Choroid plexus epithelial cell (primary cell): ENCODE measurements at regions not wholly inside any gene's neighbourhood (a gene's known extent, or its start where the extent isn't known, plus 50 kb on each side); places are given as distances from the start of the nearest gene placed in this dataset.
A peak's percentile ranks its signal among the peaks of the same experiment; 100 is the strongest.

Experiments used
- DNase-seq: peaks from one replicate; pipeline ENCODE4 v3.0.0-alpha.2; 2010; ENCODE audit warnings: low read depth
- H3K4me3 ChIP-seq: 2 replicates; pipeline ENCODE4 v1.5.1; 2011; ENCODE audit warnings: low read depth, mild to moderate bottlenecking, control low read depth, low read length, moderate library complexity
- TF ChIP-seq, protein P1 (sequence below): conservative IDR thresholded peaks from 2 replicates; pipeline ENCODE4 v1.5.1; 2011; ENCODE audit warnings: low read depth, mild to moderate bottlenecking, control low read depth, inconsistent platforms, low read length, moderate library complexity

DNA sequence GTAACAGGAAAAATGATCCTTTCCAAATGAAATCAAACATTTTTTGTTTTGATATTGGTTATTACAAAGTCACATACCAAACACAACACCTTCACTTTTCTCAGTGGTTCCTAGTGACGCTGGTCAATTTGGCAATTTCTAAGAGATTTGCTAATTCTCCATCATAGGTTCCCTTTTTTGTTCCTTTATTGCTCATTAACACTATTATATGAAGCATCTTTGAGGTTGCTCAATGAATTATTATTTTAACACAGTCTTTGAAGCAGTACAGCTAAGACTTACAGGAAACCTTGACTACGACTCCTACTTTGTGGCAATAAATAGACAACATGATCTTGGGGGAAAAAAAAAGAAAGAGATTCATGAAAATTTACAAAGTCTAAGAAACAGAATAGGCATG lies 152.2 kb upstream of the VRK2 start:
- TF ChIP-seq, protein P1, sequence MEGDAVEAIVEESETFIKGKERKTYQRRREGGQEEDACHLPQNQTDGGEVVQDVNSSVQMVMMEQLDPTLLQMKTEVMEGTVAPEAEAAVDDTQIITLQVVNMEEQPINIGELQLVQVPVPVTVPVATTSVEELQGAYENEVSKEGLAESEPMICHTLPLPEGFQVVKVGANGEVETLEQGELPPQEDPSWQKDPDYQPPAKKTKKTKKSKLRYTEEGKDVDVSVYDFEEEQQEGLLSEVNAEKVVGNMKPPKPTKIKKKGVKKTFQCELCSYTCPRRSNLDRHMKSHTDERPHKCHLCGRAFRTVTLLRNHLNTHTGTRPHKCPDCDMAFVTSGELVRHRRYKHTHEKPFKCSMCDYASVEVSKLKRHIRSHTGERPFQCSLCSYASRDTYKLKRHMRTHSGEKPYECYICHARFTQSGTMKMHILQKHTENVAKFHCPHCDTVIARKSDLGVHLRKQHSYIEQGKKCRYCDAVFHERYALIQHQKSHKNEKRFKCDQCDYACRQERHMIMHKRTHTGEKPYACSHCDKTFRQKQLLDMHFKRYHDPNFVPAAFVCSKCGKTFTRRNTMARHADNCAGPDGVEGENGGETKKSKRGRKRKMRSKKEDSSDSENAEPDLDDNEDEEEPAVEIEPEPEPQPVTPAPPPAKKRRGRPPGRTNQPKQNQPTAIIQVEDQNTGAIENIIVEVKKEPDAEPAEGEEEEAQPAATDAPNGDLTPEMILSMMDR, result no peak
- no peak for DNase-seq
- no peak overlapping the region for H3K4me3 ChIP-seq

DNA sequence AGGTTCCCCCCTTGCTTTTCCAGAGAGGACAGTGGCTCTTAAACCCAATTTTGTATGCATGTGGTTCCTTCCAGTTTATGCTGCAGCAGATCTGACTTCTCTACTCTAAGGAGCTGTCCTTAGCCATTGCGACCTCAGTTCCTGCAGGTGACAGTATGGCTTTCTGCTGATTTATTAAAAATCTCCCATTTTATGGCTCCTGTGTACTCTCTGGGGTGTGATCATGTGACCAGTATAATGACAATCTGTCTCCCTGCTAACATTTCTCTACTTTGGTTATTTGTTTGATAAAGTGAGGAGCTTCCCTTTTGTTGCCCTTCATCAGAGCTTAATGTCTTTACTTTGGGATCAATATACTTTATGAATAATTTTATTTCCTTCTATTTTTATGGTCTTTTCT lies 148.7 kb upstream of the VRK2 start:
- no peak for DNase-seq
- no peak overlapping the region for H3K4me3 ChIP-seq
- TF ChIP-seq, protein P1, result no peak

DNA sequence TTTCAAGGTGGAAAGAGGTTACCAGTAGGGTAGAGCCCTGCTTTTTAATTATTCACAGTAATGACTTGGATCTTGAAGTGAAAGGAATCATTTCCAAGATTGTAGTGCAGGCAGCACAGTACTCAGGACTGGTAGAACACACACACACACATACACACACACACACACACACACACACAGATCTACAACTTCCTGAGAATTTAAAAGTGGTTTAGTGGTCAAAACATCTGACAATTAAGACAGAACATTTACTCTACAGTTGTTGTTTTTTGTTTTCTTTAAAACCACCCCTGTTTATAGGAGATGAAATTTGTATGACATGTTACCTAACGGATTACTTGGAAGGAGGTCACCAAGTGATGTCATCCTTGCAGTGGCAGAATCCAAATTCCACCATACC lies 146.7 kb upstream of the VRK2 start:
- no peak for DNase-seq
- H3K4me3 ChIP-seq, result no peak overlapping the region
- TF ChIP-seq, protein P1, result no peak

DNA sequence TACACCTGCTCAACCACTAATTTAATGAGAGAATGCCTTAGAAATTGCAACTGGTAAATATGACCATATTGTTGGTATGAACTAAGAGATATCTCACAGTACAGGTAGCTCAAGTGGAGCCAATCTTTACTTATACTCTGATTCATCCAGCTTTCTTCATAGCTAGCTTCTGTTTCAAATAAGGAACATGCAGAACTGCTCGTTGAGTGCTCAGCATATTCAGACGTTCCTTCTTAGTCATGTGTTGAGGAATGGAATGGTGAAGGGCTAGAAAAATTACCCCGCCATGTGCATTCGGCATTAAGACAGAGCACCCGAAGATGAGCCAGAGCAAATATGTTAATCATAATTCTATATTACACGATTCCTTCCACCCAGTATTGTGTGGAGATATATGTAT lies 144.0 kb upstream of the VRK2 start:
- no peak overlapping the region for H3K4me3 ChIP-seq
- DNase-seq, result no peak
- TF ChIP-seq, protein P1, result no peak

DNA sequence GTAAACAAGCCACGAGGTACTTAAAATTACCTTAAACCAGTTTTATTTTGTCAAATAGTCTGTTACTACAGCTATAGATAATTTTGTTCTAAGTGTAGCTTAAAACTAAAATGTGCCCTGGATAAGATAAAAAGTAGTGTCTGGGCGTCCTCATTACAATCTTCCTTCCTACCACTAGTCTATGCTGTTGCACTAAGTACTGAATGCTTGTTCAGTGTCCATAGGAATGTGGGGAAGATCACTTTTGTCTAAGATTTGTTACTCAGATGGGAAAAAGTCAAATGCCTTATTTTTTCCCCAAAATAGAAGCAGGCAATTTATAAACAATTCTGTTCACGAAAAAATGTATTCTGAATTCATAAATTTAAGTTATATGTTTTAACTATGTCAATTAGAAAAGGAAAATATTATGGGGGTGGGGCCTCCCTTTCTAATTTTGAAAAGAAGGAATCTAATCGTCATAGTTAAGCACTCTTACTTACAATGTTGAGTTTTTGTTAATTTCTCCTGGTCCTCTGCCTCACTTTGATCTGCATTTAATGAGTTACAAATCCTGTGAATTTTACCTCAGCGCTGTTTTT lies 140.4 kb upstream of the VRK2 start:
- peak; percentile 82 for DNase-seq
- no peak overlapping the region for H3K4me3 ChIP-seq
- TF ChIP-seq, protein P1, result peak; percentile 82

DNA sequence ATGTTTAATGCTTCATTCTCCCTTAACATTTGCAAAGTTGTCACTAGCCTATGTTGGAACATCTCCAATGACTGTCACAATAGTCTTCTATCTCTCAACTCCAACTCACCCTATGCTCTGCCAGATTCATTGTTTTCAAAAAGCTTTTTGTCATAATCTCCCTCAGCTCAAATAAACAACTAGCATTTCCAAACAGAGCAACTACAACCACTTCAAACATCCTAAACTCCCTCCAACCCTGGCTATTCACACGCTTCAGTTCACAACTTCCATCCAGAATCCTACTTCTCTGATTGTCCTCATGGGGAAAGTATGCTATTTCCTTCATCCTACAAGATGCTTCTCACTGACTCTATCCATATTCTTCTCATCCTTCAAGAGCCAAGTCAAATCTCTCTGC lies 139.2 kb upstream of the VRK2 start:
- TF ChIP-seq, protein P1, result no peak
- H3K4me3 ChIP-seq, result no peak overlapping the region
- no peak for DNase-seq

DNA sequence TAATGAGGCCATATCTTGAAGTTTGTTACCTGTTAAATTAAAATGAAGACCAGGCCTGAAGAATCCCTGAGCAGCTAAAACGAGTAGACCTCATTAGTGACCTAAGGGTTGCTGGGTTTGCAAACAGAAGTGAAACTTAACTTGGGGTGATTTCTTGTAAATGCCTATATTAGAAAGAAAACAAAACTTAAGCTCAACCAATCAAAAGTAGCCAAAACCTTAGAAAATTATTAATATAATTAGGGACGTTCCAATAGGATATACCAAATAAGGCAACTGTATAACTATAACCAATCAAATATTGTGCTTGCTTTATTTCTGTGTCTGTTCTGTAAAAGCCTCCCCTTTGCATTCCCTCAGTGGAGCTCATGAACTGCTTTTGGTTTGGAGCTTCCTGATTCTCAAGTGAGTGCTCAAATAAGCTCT lies 137.9 kb upstream of the VRK2 start:
- DNase-seq, result no peak
- TF ChIP-seq, protein P1, result no peak
- no peak overlapping the region for H3K4me3 ChIP-seq
